Germinal center (tissue), 1 donor: ENCODE measurements at regions not wholly inside any gene's neighbourhood (a gene's known extent, or its start where the extent isn't known, plus 50 kb on each side); places are given as distances from the start of the nearest gene placed in this dataset.
"Not testable (repeated sequence)": the region's sequence is repeated elsewhere in the genome, so short reads cannot be mapped to it uniquely, and the experiment has no call there.

Source experiments
- DNase-seq: peaks from one replicate; pipeline ENCODE4 v3.0.0; 2012; ENCODE audit warnings: mixed read lengths, low spot score

DNA sequence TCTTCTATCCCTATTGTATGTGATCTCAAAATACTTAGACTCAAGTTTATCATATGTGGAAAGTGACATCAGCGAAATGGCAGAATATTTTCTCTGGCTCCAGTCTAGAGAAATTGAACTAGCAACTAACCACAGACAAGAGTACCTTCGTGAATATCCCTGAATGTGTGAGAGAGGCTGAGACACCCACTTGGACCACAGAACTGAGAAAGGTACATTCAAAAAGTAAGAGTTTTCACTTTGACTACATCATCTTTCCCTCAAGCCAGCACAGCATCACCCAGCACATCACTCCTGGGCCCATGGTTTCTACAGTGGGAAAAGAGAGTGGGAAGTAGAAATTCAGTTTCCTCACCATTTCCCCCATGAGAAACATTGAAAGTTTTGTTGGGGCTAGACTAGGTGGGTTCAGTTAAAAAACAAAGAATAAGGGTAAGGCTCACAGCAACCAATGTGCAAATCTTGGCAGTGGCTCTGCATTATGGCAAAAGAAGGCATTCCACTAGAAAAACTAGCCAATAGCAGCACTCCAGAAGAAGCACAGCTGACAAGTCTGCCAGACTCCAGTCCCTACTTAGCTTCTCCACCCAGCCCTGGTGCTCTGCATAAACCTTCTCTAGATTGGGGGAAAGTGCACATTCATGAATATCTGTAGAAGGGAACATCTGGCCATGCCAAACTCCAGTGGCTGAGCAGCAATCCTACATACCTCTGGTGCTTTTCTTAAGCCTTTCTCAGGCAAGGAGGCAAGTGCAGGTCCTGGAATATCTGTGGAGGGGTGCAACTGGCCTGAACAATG lies 225.6 kb upstream of the VLDLR start:
- no peak for DNase-seq

GRCh38 chr9:2396622-2397285 lies 224.8 kb upstream of the VLDLR start:
- DNase-seq = no peak

GRCh38 chr9:2397875-2398274 lies 223.7 kb upstream of the VLDLR start:
- not testable (repeated sequence) for DNase-seq

DNA sequence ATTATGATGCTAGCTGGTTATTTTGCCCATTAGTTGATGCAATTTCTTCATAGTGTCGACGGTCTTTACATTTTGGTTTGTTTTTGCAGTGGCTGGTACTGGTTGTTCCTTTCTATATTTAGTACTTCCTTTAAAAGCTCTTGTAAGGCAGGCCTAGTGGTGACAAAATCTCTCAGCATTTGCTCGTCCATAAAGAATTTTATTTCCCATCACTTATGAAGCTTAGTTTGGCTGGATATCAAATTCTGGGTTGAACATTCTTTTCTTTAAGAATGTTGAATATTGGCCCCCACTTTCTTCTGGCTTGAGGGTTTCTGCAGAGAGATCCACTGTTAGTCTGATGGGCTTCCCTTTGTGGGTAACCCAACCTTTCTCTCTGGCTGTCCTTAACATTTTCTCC lies 219.8 kb upstream of the VLDLR start:
- DNase-seq = not testable (repeated sequence)

- no peak for DNase-seq
Measured at GRCh38 chr9:2403701-2404100, 217.9 kb upstream of the VLDLR start.

DNA sequence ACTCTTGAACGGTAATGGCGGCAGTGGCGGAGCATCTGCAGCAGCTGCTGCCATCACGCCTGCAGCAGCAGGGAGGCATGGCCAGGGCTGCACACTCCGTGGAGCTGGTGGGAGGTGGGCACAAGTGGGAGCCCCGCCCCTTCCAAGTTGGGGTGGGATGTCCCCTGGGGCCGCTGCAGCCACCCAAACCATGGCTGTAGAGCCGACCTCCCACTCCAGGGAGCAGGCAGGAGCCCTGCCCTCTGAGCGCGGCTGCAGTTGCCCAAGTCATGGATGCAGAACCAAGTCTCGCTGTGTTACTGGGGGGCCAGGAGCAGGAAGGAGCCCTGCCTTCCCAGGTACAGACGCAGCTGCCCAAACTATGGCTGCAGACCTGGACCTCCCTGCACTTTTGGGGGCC lies 215.3 kb upstream of the VLDLR start:
- DNase-seq = no peak

GRCh38 chr9:2407450-2407849 lies 214.1 kb upstream of the VLDLR start:
- no peak for DNase-seq

- no peak for DNase-seq
Measured at GRCh38 chr9:2411459-2412215, 209.9 kb upstream of the VLDLR start.

DNA sequence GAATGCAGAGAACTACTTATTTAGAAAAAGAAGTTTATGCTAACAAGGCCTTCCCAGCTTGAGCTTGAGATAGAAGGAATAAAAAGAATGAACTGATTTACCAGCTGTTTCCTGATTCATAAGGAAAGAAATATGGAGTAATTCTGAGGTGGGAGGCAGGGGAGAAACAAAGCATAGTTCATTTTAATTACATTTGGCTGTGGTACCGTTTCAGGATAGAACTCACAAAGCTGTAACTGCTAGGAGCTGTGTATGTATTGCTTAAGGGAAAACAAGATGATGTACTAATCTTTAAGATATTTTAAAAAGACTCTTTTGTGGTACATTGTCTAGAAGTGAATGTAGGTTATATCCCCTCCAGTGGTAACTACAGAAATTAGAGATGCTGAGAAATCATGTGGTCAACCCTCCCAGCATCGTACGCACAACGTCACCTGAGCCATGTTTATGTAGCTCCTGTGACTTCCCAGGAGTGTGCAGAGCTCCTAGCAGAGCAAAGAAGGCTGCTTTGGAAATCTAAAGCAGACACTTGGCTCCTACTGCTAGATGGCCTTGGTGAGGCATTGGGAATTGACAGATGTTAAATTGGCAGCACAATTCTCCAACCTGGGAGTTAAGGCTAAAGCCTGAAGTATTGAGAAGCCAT lies 208.3 kb upstream of the VLDLR start:
- no peak for DNase-seq

DNA sequence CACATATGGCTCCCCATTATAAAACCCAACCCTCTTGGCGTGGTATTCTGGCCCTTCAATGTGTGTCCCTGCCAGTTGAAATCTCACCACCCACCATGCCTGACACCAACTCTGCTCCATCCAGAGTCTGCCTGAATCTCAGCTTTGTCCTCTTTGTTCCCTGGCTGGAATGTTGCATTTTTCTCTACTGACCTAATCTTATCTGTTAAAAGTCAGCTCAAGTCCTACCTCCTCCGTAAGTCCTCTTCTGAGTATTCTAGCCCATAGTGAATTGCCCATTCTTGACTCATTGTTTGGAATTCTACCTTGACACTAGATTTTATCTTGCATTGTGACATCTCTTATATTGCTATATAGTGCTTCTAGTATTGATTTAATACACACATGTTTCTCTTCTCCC lies 207.1 kb upstream of the VLDLR start:
- DNase-seq = no peak

- no peak for DNase-seq
Measured at GRCh38 chr9:2415326-2415725, 206.3 kb upstream of the VLDLR start.

DNA sequence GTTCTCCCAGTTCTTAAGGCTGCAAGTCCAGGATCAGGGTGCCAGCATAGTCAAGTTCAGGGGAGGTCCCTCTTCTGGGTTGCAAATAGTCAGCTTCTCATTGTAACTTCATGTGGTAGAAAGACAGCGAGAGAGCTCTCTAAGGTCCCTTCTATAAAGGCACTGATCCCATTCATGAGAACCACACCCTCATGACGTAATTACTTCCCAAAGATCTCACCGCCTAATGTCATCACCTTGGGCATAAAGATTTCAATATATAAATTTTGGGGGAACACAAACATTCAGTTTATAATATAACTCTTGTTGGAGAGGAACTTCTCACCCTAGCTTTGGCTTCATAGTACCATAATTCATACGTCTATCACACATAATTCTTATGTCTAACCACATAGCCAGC lies 203.9 kb upstream of the VLDLR start:
- no peak for DNase-seq

DNA sequence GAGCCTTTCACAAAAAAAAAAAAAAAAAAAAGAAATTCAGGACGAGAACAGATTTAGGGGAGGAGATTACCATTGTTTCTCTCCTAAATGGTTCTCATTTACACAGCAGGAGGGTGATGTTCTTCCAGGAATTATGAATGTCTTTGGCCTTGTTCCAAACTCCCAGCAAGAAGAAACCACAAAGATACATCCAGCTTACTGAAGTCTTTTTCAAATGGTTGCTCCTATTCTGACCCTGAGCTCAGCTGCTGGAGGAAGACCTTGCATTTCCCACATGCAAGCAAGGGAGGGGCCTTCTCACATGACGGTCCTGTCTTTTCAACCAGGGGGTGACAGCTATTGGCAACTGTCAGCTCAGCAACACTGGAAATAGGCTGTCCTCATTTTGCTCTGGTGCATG lies 203.0 kb upstream of the VLDLR start:
- no peak for DNase-seq

- DNase-seq = no peak
Measured at GRCh38 chr9:2419347-2419746, 202.2 kb upstream of the VLDLR start.

GRCh38 chr9:2420543-2420942 lies 201.0 kb upstream of the VLDLR start:
- no peak for DNase-seq

GRCh38 chr9:2424619-2425033 lies 197.0 kb upstream of the VLDLR start:
- no peak for DNase-seq

- DNase-seq = no peak
Measured at GRCh38 chr9:2425676-2426075, 195.9 kb upstream of the VLDLR start.

- no peak for DNase-seq
Measured at GRCh38 chr9:2427120-2427891, 194.3 kb upstream of the VLDLR start.

- no peak for DNase-seq
Measured at GRCh38 chr9:2439957-2440356, 181.6 kb upstream of the VLDLR start.

DNA sequence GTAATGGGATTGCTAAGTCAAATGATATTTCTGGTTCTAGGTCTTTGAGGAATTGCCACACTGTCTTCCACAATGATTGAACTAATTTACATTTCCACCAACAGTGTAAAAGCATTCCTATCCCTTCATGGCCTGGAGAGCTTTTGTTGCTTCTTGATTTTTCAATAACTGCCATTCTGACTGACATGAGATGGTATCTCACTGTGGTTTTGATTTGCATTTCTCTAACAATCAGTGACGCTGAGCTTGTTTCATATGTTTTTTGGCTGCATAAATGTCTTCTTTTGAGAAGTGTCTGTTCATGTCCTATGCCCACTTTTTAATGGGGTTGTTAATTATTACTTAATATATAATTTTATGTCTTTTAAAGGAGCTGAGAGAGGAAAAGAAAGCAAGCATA lies 177.7 kb upstream of the VLDLR start:
- DNase-seq = not testable (repeated sequence)

DNA sequence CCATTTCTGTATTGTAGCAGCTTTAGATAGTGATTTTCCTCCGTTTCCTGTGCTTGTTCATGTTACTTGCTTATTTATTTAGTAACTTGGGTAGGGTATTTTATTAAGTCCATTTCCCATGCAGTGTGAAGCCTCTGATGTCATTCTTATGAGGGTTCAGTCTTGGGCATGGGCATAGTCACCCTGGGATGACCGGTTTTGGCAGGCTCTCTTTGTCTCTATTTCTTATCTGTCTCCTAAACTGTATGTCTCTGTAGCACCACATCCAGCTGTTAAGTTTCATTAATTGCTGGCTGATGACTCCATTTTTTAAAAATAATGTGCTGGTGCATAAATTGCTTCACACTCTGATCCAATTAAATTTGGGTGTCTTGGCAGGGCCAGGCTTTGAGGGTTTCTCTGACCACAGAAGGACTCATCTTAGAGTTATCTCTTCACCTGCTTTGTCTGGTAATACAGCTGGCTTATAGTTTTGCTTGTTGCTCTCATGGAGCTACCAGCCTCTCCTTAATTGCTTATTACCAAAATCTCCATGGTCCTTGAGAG lies 173.3 kb upstream of the VLDLR start:
- DNase-seq = no peak
